Lower leg skin (tissue), 4 donors: ENCODE measurements at regions not wholly inside any gene's neighbourhood (a gene's known extent, or its start where the extent isn't known, plus 50 kb on each side); places are given as distances from the start of the nearest gene placed in this dataset.

Experiments used
- DNase-seq, 2 donors: peaks; one replicate each; pipeline ENCODE4 v3.0.0-alpha.2; 2019; ENCODE audit warnings: low spot score in 2 of 2
- H3K4me3 ChIP-seq: fragments of 200-600 bp; sonication (generic); 2 replicates; pipeline ENCODE4 v1.5.1; 2017; ENCODE audit warnings: mild to moderate bottlenecking, low read depth; ENCODE audit not compliant: poor library complexity, severe bottlenecking
- POLR2A ChIP-seq, 2 donors: fragments of 450-650 bp; IDR thresholded peaks; one replicate each; pipeline ENCODE4 v1.6.1; 2016 to 2017; ENCODE audit warnings: antibody characterized with exemption in 2 of 2, mild to moderate bottlenecking in 1 of 2, moderate library complexity in 1 of 2
- WGBS, 2 donors: methylation state at CpG; one replicate each; pipeline ENCODE4 v1.1.5; 2018; 5-methylcytosine and 5-hydroxymethylcytosine counted together
- intact Hi-C: fragments of 100-400 bp; cut with DNase I; formaldehyde crosslinking; loops from one replicate; pipeline ENCODE4 v1.15.0; 2023; ENCODE audit warnings: low total_unique reads
- TF ChIP-seq, protein P1 (sequence below), 3 donors: fragments of 450-650 bp; IDR thresholded peaks; one replicate each; pipeline ENCODE4 v1.5.1; 2016; ENCODE audit warnings: antibody characterized with exemption in 3 of 3, mild to moderate bottlenecking in 3 of 3, moderate library complexity in 2 of 3

DNA sequence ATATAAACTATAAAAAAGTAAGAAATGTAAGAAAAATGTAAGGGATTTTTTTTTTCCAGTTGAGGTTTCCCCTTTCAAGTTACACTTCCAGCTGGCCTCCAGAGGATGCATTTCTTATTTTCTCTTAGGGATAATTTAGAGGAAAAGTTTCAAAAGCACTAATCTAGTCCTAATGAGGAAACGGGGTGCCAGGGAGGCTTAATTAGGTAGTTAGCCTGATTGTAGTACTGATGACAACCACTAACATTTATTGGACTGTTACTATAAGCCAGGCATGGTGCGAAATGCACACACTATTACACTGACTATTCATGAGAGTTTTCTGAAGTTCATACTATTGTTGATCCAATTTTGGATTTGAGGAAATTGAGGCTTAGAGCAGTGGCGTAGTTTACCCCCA lies 290.8 kb upstream of the FMN2 start:
- H3K4me3 ChIP-seq, result no peak overlapping the region
- TF ChIP-seq, protein P1, sequence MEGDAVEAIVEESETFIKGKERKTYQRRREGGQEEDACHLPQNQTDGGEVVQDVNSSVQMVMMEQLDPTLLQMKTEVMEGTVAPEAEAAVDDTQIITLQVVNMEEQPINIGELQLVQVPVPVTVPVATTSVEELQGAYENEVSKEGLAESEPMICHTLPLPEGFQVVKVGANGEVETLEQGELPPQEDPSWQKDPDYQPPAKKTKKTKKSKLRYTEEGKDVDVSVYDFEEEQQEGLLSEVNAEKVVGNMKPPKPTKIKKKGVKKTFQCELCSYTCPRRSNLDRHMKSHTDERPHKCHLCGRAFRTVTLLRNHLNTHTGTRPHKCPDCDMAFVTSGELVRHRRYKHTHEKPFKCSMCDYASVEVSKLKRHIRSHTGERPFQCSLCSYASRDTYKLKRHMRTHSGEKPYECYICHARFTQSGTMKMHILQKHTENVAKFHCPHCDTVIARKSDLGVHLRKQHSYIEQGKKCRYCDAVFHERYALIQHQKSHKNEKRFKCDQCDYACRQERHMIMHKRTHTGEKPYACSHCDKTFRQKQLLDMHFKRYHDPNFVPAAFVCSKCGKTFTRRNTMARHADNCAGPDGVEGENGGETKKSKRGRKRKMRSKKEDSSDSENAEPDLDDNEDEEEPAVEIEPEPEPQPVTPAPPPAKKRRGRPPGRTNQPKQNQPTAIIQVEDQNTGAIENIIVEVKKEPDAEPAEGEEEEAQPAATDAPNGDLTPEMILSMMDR (IDR thresholded peaks at IDR 0.05), result no peak
- no peak for TF ChIP-seq POLR2A (IDR thresholded peaks at IDR 0.05)
- intact Hi-C loops, result no loop called here
- 71 to 79% methylated on average over 3 of the region's 3 CpGs for WGBS, 2 donors
- no peak for DNase-seq

DNA sequence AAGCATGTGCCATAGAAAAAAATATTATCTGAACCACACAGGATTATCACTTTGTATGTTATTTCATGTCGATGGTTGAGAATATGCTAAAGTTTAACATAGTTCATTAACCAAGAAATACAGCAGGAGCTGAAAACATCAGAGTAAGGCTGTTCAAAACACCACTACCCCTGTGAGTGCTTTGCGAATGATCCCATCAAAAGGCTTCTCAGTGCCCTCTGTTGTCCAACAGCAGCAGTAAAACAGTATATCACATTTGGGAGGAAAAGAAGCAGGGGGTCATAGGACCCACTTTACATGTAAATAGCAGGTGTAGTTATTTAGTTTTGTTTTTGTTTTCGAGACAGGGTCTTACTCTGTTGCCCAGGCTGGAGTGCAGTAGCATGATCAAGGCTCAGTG lies 289.4 kb upstream of the FMN2 start:
- H3K4me3 ChIP-seq, result no peak overlapping the region
- no peak for DNase-seq
- WGBS, 2 donors, result 81 to 86% methylated on average over 3 of the region's 3 CpGs
- TF ChIP-seq, protein P1 (IDR thresholded peaks at IDR 0.05), result no peak
- no peak for TF ChIP-seq POLR2A (IDR thresholded peaks at IDR 0.05)
- intact Hi-C loops, result no loop called here

DNA sequence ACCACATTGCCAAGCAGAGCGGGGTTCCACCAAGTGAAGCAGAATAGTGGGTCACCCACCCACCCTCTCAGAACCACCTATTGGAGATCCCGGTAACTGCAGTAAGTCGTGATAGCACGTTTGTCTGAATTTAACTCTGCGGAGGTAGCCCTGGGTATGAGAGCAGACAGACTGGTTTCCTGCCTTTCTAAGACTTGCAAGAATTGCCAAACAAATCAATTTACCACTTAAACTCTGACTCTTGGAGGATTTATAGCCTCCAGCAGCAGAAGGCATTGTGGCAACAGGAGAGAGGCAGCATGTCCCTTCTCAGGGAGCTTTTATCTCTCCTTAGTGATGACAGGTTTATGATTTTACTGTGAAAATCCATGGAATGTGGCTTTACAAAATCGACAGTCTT lies 287.9 kb upstream of the FMN2 start:
- no peak for DNase-seq
- intact Hi-C loops, result no loop called here
- no peak overlapping the region for H3K4me3 ChIP-seq
- WGBS, 2 donors, result 24 to 34% methylated on average over 6 of the region's 6 CpGs
- no peak for TF ChIP-seq POLR2A (IDR thresholded peaks at IDR 0.05)

DNA sequence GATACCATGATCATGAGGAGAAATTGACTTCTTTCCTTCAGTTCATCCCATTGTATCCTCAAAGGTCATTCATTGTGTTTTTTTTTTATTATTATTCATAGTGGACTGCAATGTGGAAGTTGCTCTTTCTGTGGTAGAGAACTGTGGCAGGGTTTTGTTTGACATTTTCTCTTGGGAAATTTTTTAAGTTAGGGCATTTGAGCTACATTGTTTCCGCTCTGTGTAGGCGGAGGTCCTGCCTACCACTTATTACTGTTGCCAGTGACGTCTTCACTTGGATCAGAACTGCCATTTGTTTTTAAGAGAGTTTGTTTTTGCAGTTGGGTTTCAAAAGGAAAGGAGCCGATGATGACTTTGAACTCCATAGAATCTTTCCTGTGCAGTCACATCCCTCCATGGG lies 287.4 kb upstream of the FMN2 start:
- TF ChIP-seq, protein P1 (IDR thresholded peaks at IDR 0.05), result no peak
- no peak for TF ChIP-seq POLR2A (IDR thresholded peaks at IDR 0.05)
- intact Hi-C loops, result no loop called here
- no peak overlapping the region for H3K4me3 ChIP-seq
- WGBS, 2 donors, result 76 to 78% methylated on average over 4 of the region's 4 CpGs
- DNase-seq, result no peak

DNA sequence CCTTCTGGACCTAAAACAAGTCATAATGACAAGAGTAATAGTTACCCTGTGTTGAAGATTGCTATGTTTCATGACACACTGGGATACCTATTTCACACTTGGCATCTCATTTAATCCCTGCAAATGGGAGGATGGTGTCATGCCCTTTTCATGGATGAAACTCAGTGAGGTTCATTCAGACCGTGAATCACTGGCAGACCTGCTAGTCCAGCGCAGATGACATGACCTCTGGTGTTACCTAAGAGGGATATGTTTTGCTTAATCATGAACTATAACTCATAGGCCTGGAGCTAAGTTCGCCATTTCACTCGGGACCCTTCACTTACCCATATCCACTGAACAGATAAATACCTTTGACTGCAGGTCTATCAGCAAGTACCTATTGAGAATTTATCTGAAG lies 286.6 kb upstream of the FMN2 start:
- no peak overlapping the region for H3K4me3 ChIP-seq
- no peak for DNase-seq
- intact Hi-C loops, result no loop called here
- TF ChIP-seq, protein P1 (IDR thresholded peaks at IDR 0.05), result no peak
- TF ChIP-seq POLR2A (IDR thresholded peaks at IDR 0.05), result no peak
- 90 to 97% methylated on average over 4 of the region's 4 CpGs for WGBS, 2 donors

DNA sequence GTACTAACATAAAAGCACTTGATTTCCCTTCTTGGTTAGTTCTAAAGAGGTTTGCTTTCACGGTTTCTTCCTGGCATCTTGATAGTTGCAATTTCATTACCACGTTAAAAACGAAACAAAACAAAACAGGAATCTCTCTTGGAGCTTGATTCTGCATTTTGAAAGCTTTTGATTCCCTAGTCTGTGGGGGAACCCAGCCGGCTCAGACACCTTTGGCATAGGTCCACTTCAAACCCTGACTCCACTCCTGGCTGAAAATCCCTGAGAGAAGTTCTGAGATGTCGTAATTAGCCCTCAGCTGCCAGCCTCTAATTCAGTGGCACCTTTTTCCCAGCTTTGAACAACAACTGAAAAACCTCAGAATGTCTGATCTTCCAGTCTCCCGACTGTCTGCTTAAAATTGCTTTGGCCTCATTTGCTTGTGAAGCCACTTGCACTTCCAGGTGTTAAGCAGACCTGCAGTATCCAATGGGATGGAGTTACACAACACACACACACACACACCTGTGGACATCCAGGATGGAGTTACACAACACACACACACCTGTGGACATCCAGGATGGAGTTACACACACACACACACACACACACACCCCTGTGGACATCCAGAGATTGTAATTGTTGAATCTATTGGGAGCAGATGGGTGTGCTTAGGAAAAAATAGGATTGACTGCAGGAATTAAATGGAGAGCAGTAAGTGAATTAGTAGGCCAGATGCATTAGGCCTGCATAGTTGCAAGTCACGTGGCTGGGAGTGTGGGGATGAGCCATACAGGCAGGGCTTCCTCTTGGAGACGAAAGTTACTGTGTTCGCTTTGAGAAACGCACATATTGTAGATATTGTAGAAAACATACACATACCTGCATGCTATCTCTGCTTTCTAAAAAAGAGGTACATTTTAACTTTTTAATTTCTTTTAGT lies 285.6 kb upstream of the FMN2 start:
- TF ChIP-seq POLR2A (IDR thresholded peaks at IDR 0.05), result no peak
- TF ChIP-seq, protein P1 (IDR thresholded peaks at IDR 0.05), result no peak
- H3K4me3 ChIP-seq, result no peak overlapping the region
- WGBS, 2 donors, result 53 to 54% methylated on average over 10 of the region's 10 CpGs
- no peak for DNase-seq
- intact Hi-C loops, result no loop called here
